Neuronal stem cell (in vitro differentiated cells): ENCODE measurements at regions not wholly inside any gene's neighbourhood (a gene's known extent, or its start where the extent isn't known, plus 50 kb on each side); places are given as distances from the start of the nearest gene placed in this dataset.

ENCODE experiments used
- DNase-seq: peaks from one replicate; pipeline ENCODE4 v3.0.0-alpha.2; 2013; ENCODE audit warnings: low spot score
- H2AFZ ChIP-seq: one replicate; pipeline ENCODE4 v1.6.1; 2013; ENCODE audit warnings: mild to moderate bottlenecking, low read length, inconsistent platforms
- H2AK5ac ChIP-seq: 2 replicates; pipeline ENCODE4 v1.6.1; 2013; ENCODE audit warnings: low read depth, mild to moderate bottlenecking, inconsistent platforms, low read length, moderate library complexity, mixed read lengths
- H2BK120ac ChIP-seq: 2 replicates; pipeline ENCODE4 v1.6.1; 2013; ENCODE audit warnings: low read depth, mild to moderate bottlenecking, inconsistent platforms, low read length, moderate library complexity, mixed read lengths
- H2BK12ac ChIP-seq: one replicate; pipeline ENCODE4 v1.6.1; 2013; ENCODE audit warnings: low read length, inconsistent platforms
- H2BK15ac ChIP-seq: 2 replicates; pipeline ENCODE4 v1.6.1; 2013; ENCODE audit warnings: mild to moderate bottlenecking, low read length, inconsistent platforms, mixed read lengths
- H2BK5ac ChIP-seq: one replicate; pipeline ENCODE4 v1.6.1; 2013; ENCODE audit warnings: inconsistent platforms, mild to moderate bottlenecking, low read length, moderate library complexity
- H3K14ac ChIP-seq: one replicate; pipeline ENCODE4 v1.6.1; 2013; ENCODE audit warnings: low read length, inconsistent platforms
- H3K18ac ChIP-seq: 2 replicates; pipeline ENCODE4 v1.6.1; 2013; ENCODE audit warnings: low read length, inconsistent platforms
- H3K23ac ChIP-seq: 2 replicates; pipeline ENCODE4 v1.6.1; 2013; ENCODE audit warnings: low read depth, mild to moderate bottlenecking, mixed read lengths, low read length, inconsistent platforms; ENCODE audit not compliant: poor library complexity
- H3K27ac ChIP-seq: replicated peaks from 3 replicates; pipeline ENCODE4 v1.5.1; 2013; ENCODE audit warnings: low read length, inconsistent platforms
- H3K27me3 ChIP-seq, 3 experiments: 2 replicates each; pipeline ENCODE4 v1.6.1; 2013; ENCODE audit warnings: low read length in 3 of 3, mild to moderate bottlenecking in 2 of 3, inconsistent platforms in 1 of 3, low read depth in 1 of 3, mixed read lengths in 1 of 3, moderate library complexity in 1 of 3; ENCODE audit not compliant: control insufficient read depth in 3 of 3, insufficient read depth in 3 of 3
- H3K36me3 ChIP-seq, 2 donors: replicated peaks in 1 of 2; 2 replicates each; pipeline ENCODE4 v1.6.1; 2013; ENCODE audit warnings: low read length in 2 of 2; ENCODE audit not compliant: control insufficient read depth in 2 of 2, insufficient read depth in 2 of 2
- H3K4ac ChIP-seq: 2 replicates; pipeline ENCODE4 v1.6.1; 2013; ENCODE audit warnings: inconsistent platforms, mild to moderate bottlenecking, low read length, moderate library complexity
- H3K4me1 ChIP-seq, 2 donors: 1 replicate in 1 of 2; 2 replicates in 1 of 2; pipeline ENCODE4 v1.6.1; 2013; ENCODE audit warnings: low read length in 2 of 2, low read depth in 1 of 2; ENCODE audit not compliant: control insufficient read depth in 2 of 2, insufficient read depth in 1 of 2
- H3K4me2 ChIP-seq: one replicate; pipeline ENCODE4 v1.6.1; 2013; ENCODE audit warnings: mild to moderate bottlenecking, low read length, inconsistent platforms; ENCODE audit not compliant: insufficient read depth, poor library complexity, severe bottlenecking
- H3K4me3 ChIP-seq, 2 donors: 2 replicates each; pipeline ENCODE4 v1.5.1; 2013; ENCODE audit warnings: low read length in 2 of 2, mild to moderate bottlenecking in 2 of 2, inconsistent platforms in 1 of 2, moderate library complexity in 1 of 2
- H3K79me1 ChIP-seq: one replicate; pipeline ENCODE4 v1.6.1; 2013; ENCODE audit warnings: low read depth, mild to moderate bottlenecking, inconsistent platforms, low read length, moderate library complexity
- H3K9ac ChIP-seq: one replicate; pipeline ENCODE4 v1.6.1; 2013; ENCODE audit warnings: mild to moderate bottlenecking, low read depth, low read length, inconsistent platforms; ENCODE audit not compliant: poor library complexity
- H3K9me3 ChIP-seq, 2 donors: replicated peaks in 1 of 2; 2 replicates each; pipeline versions ENCODE3 to v1.6.1; 2013; ENCODE audit warnings: low read length in 2 of 2, mild to moderate bottlenecking in 2 of 2, inconsistent platforms in 1 of 2, low read depth in 1 of 2, mixed read lengths in 1 of 2, moderate library complexity in 1 of 2; ENCODE audit not compliant: control insufficient read depth in 2 of 2, insufficient read depth in 1 of 2
- H4K8ac ChIP-seq: one replicate; pipeline ENCODE4 v1.6.1; 2013; ENCODE audit warnings: low read depth, mild to moderate bottlenecking, inconsistent platforms, low read length, moderate library complexity
- H4K91ac ChIP-seq: one replicate; pipeline ENCODE4 v1.6.1; 2013; ENCODE audit warnings: low read length, low read depth, mild to moderate bottlenecking, inconsistent platforms; ENCODE audit not compliant: poor library complexity
- WGBS, 2 donors: extraction: QIAGEN DNeasy Blood & Tissue Kit; methylation state at CpG; one replicate each; pipeline ENCODE4 v1.1.7; 2013; ENCODE audit warnings: missing lambda C conversion rate in 2 of 2, mixed read lengths in 1 of 2; ENCODE audit not compliant: insufficient read length in 2 of 2, insufficient replicate concordance in 1 of 2; ENCODE audit errors: extremely low coverage in 2 of 2; 5-methylcytosine and 5-hydroxymethylcytosine counted together

DNA sequence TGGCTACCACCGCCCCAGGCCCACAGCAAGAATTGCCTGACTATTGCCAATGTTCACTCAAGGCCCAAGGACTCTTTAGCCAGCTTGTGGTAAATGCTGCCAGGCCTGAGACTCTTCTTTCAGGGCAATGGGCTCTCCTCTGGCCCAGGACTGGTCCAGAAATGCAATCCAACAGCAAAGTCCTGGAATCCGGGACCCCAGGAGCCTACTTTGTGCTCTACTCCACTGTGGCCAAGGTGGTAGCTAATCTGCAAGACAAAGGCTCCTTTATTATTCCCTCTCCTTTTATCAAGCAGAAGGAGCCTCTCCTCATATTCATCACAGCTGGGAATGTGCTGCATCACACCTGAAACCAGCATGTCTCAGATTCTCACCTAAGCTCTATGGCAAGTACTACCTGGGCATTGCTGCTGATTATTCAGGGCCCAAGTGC, 107.6 kb upstream of the PRSS58 start:
- no peaks in the 10 kb centered on the region for H3K36me3 ChIP-seq
- H3K79me1 ChIP-seq = no peaks in the 10 kb centered on the region
- no peak overlapping the region for H4K91ac ChIP-seq
- H4K8ac ChIP-seq = no peak overlapping the region
- no peak overlapping the region for H2BK120ac ChIP-seq
- H3K4me2 ChIP-seq = no peak overlapping the region
- no peak overlapping the region for H3K9ac ChIP-seq
- no peak overlapping the region for H3K14ac ChIP-seq
- H2AFZ ChIP-seq = no peak overlapping the region
- no peak overlapping the region for H3K27ac ChIP-seq
- H3K4me3 ChIP-seq = no peak overlapping the region
- H2BK5ac ChIP-seq = no peak overlapping the region
- no CpG with 5 or more reads among the region's 2 CpGs for WGBS, 2 donors
- H3K18ac ChIP-seq = no peak overlapping the region
- no peak for DNase-seq
- no peak overlapping the region for H2BK12ac ChIP-seq
- H3K4ac ChIP-seq = no peak overlapping the region
- H2AK5ac ChIP-seq = no peak overlapping the region
- peaks cover 0 to 2% of the 10 kb centered on the region in 2 donors for H3K4me1 ChIP-seq
- no peak overlapping the region for H2BK15ac ChIP-seq
- H3K9me3 ChIP-seq = no peaks in the 10 kb centered on the region
- no peak overlapping the region for H3K23ac ChIP-seq
- H3K27me3 ChIP-seq = no peaks in the 10 kb centered on the region

DNA sequence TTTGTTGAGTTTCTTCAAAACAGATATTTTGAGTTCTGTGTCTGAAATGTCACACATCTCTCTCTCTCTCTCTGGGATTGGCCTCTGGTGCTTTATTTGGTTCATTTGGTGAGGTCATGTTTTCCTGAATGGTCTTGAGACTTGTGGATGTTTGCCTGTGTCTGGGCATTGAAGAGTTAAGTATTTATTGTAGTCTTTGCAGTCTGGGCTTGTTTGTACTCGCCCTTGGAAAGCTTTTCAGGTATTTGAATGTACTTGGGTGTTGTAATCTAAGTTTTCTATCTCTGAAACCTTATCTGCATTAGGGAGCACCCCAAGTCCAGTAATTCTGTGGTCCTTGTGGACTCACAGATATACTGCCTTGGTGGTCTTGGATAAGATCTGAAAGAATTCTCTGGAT, 106.7 kb upstream of the PRSS58 start:
- Histone ChIP-seq H3K36me3 (no peaks in the 10 kb centered on the region), H2BK120ac (no peak overlapping the region), H3K4me1 (peaks cover 0 to 2% of the 10 kb centered on the region in 2 donors), H4K91ac (no peak overlapping the region), H4K8ac (no peak overlapping the region), H3K79me1 (no peaks in the 10 kb centered on the region), H3K4me2 (no peak overlapping the region), H3K23ac (no peak overlapping the region), H3K18ac (no peak overlapping the region), H2AK5ac (no peak overlapping the region), H3K9ac (no peak overlapping the region), H3K9me3 (no peaks in the 10 kb centered on the region), H3K27ac (no peak overlapping the region), H3K4me3 (no peak overlapping the region), H2BK12ac (no peak overlapping the region), H3K14ac (no peak overlapping the region), H3K27me3 (no peaks in the 10 kb centered on the region), H2AFZ (no peak overlapping the region), H3K4ac (no peak overlapping the region), H2BK15ac (no peak overlapping the region), H2BK5ac (no peak overlapping the region)
- no CpG with 5 or more reads among the region's 1 CpG for WGBS, 2 donors
- no peak for DNase-seq

DNA sequence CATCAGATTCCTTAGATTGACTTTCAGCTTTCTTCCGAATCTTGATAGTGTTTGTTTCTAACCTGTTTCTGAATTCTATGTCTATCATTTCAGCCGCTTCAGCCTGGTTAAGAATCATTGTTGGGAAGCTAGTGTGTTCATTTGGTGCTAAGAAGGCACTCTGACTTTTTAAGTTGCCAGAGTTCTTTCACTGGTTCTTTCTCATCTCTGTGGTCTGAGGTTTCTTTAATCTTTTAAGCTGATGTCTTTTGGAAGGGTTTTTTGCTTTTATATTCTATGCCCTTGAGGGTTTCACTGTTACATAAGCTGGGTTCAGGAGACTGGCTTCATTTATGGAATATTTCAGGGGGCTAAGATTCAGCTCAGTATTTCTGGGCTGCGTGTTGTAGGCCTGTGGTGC, 104.5 kb upstream of the PRSS58 start:
- no peak overlapping the region for H3K4ac ChIP-seq
- no peak overlapping the region for H4K8ac ChIP-seq
- no peak overlapping the region for H3K14ac ChIP-seq
- H3K4me2 ChIP-seq = no peak overlapping the region
- WGBS, 2 donors = no CpG with 5 or more reads among the region's 3 CpGs
- H3K27me3 ChIP-seq = no peaks in the 10 kb centered on the region
- H3K23ac ChIP-seq = no peak overlapping the region
- no peak overlapping the region for H3K27ac ChIP-seq
- no peak overlapping the region for H3K18ac ChIP-seq
- H2AFZ ChIP-seq = no peak overlapping the region
- no peak overlapping the region for H3K9ac ChIP-seq
- no peak overlapping the region for H2AK5ac ChIP-seq
- H2BK12ac ChIP-seq = no peak overlapping the region
- no peak overlapping the region for H3K4me3 ChIP-seq
- H3K4me1 ChIP-seq = peaks cover 0 to 2% of the 10 kb centered on the region in 2 donors
- H3K9me3 ChIP-seq = no peaks in the 10 kb centered on the region
- no peak overlapping the region for H2BK5ac ChIP-seq
- H2BK15ac ChIP-seq = no peak overlapping the region
- DNase-seq = no peak
- H2BK120ac ChIP-seq = no peak overlapping the region
- no peak overlapping the region for H4K91ac ChIP-seq
- no peaks in the 10 kb centered on the region for H3K79me1 ChIP-seq
- no peaks in the 10 kb centered on the region for H3K36me3 ChIP-seq

DNA sequence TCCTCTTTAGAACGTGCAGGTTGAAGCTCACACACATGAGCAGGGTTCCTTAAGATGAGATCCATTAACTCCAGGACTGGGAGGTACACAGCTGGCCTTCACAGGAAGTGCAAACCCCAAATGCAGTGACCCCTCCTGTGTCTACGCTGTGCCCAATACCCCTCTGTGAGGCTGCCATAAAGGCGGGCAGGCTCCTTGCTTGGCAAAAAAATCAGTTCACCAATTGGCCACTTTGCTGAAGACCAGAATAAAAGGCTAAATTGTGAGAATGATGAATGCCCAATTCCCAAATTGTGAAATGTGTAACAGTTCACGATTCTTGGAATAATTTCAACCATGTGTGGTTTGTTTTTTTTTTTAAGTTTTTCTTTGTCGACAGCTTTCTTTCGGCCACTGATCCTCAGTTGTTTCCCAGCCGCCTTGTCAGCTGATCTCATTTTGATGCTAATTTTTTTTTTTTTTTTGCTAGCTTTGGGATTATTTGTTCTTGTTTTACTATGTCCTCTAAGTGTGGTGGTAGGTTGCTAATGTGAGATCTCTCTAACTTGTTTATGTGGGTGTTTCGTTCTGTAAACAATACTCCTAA, 101.9 kb upstream of the PRSS58 start:
- H3K9ac ChIP-seq = no peak overlapping the region
- H2BK12ac ChIP-seq = no peak overlapping the region
- no peak overlapping the region for H4K8ac ChIP-seq
- H2AFZ ChIP-seq = no peak overlapping the region
- H3K23ac ChIP-seq = no peak overlapping the region
- no peak overlapping the region for H2BK5ac ChIP-seq
- no peak overlapping the region for H3K18ac ChIP-seq
- H3K4ac ChIP-seq = no peak overlapping the region
- H4K91ac ChIP-seq = no peak overlapping the region
- H3K27me3 ChIP-seq = no peaks in the 10 kb centered on the region
- no peak overlapping the region for H2BK120ac ChIP-seq
- H3K14ac ChIP-seq = no peak overlapping the region
- H3K79me1 ChIP-seq = no peaks in the 10 kb centered on the region
- H3K9me3 ChIP-seq = no peaks in the 10 kb centered on the region
- no peak overlapping the region for H3K27ac ChIP-seq
- peaks cover 0 to 3% of the 10 kb centered on the region in 2 donors for H3K4me1 ChIP-seq
- H2BK15ac ChIP-seq = no peak overlapping the region
- H3K36me3 ChIP-seq = no peaks in the 10 kb centered on the region
- DNase-seq = no peak
- H3K4me2 ChIP-seq = no peak overlapping the region
- no peak overlapping the region for H2AK5ac ChIP-seq
- WGBS, 2 donors = no CpG with 5 or more reads among the region's 8 CpGs
- no peak overlapping the region for H3K4me3 ChIP-seq
